ENCODE measurements at regions not wholly inside any gene's neighbourhood (a gene's known extent, or its start where the extent isn't known, plus 50 kb on each side); places are given as distances from the start of the nearest gene placed in this dataset.

GRCh38 chr21:27569091-27569490 is 602.2 kb upstream of the ADAMTS5 start:
- in situ Hi-C loops (cut with MboI): no loop called here
- Histone ChIP-seq H3K27me3 (replicated peaks; ENCODE audit: insufficient read depth) (no peaks in the 10 kb centered on the region), H3K36me3 (ENCODE audit: low read depth) (no peaks in the 10 kb centered on the region), H3K9me2 (ENCODE audit: insufficient read depth) (no peaks in the 10 kb centered on the region), H2AFZ (peak overlapping the region; percentile 46), H3K9me3 (ENCODE audit: low read depth) (no peaks in the 10 kb centered on the region), H3K4me3 (no peak overlapping the region), H3K27ac (peak overlapping the region; percentile 97), H4K20me1 (ENCODE audit: insufficient read depth) (no peaks in the 10 kb centered on the region), H3F3A (ENCODE audit: insufficient read depth) (peaks cover 55% of the 10 kb centered on the region), H3K4me2 (ENCODE audit: unreplicated experiment) (peak overlapping the region; percentile 80), H3K4me1 (ENCODE audit: insufficient read depth) (peaks cover 67% of the 10 kb centered on the region), H3K9ac (peak overlapping the region; percentile 68), H3K79me2 (ENCODE audit: insufficient read depth) (no peaks in the 10 kb centered on the region)
- DNase-seq: no peak
- no peak for TF ChIP-seq EZH2phosphoT487 (IDR thresholded peaks at IDR 0.05; ENCODE audit: insufficient read depth, low read depth)
- 94 to 98% methylated on average over 2 of the region's 2 CpGs for WGBS, 2 experiments (ENCODE audit: low coverage in 1 of 2, low lambda C conversion rate in 2 of 2, missing lambda C conversion rate in 2 of 2)

- H3K79me2 ChIP-seq (ENCODE audit: insufficient read depth): no peaks in the 10 kb centered on the region
- no peaks in the 10 kb centered on the region for H3K9me3 ChIP-seq (ENCODE audit: low read depth)
- H3K27ac ChIP-seq: no peak overlapping the region
- H3K4me3 ChIP-seq: no peak overlapping the region
- WGBS, 2 experiments (ENCODE audit: low coverage in 1 of 2, low lambda C conversion rate in 2 of 2, missing lambda C conversion rate in 2 of 2): 91 to 96% methylated on average over 1 of the region's 1 CpG
- H3K9ac ChIP-seq: no peak overlapping the region
- H3K27me3 ChIP-seq (replicated peaks; ENCODE audit: insufficient read depth): no peaks in the 10 kb centered on the region
- H3K4me1 ChIP-seq (ENCODE audit: insufficient read depth): peaks cover 53% of the 10 kb centered on the region
- no peak for TF ChIP-seq EZH2 (IDR thresholded peaks at IDR 0.05; ENCODE audit: insufficient read depth, poor library complexity, severe bottlenecking)
- TF ChIP-seq EZH2phosphoT487 (IDR thresholded peaks at IDR 0.05; ENCODE audit: insufficient read depth, low read depth): no peak
- H3F3A ChIP-seq (ENCODE audit: insufficient read depth): peaks cover 46% of the 10 kb centered on the region
- no peak for DNase-seq
- no peaks in the 10 kb centered on the region for H3K9me2 ChIP-seq (ENCODE audit: insufficient read depth)
- H3K36me3 ChIP-seq (ENCODE audit: low read depth): no peaks in the 10 kb centered on the region
- in situ Hi-C loops (cut with MboI): no loop called here
- no peak overlapping the region for H3K4me2 ChIP-seq (ENCODE audit: unreplicated experiment)
- H4K20me1 ChIP-seq (ENCODE audit: insufficient read depth): no peaks in the 10 kb centered on the region
- H2AFZ ChIP-seq: no peak overlapping the region
Measured at GRCh38 chr21:27567381-27567780, 600.5 kb upstream of the ADAMTS5 start.

GRCh38 chr21:27566521-27566920 is 599.6 kb upstream of the ADAMTS5 start:
- Histone ChIP-seq H2AFZ (0 out of 2 replicates have a peak overlapping the region, but pooled peaks have one; percentile 36), H3K4me2 (ENCODE audit: unreplicated experiment) (no peak overlapping the region), H3K4me1 (ENCODE audit: insufficient read depth) (peaks cover 44% of the 10 kb centered on the region), H3K36me3 (ENCODE audit: low read depth) (no peaks in the 10 kb centered on the region), H3K27ac (no peak overlapping the region), H3K9me3 (ENCODE audit: low read depth) (no peaks in the 10 kb centered on the region), H3K9ac (no peak overlapping the region), H4K20me1 (ENCODE audit: insufficient read depth) (no peaks in the 10 kb centered on the region), H3F3A (ENCODE audit: insufficient read depth) (peaks cover 37% of the 10 kb centered on the region), H3K9me2 (ENCODE audit: insufficient read depth) (no peaks in the 10 kb centered on the region), H3K79me2 (ENCODE audit: insufficient read depth) (no peaks in the 10 kb centered on the region), H3K4me3 (no peak overlapping the region), H3K27me3 (replicated peaks; ENCODE audit: insufficient read depth) (no peaks in the 10 kb centered on the region)
- in situ Hi-C loops (cut with MboI): no loop called here
- no peak for DNase-seq
- TF ChIP-seq EZH2phosphoT487 (IDR thresholded peaks at IDR 0.05; ENCODE audit: insufficient read depth, low read depth) (no peak), EZH2 (IDR thresholded peaks at IDR 0.05; ENCODE audit: insufficient read depth, poor library complexity, severe bottlenecking) (no peak)
- 97 to 98% methylated on average over 6 of the region's 6 CpGs for WGBS, 2 experiments (ENCODE audit: low coverage in 1 of 2, low lambda C conversion rate in 2 of 2, missing lambda C conversion rate in 2 of 2)

- in situ Hi-C loops (cut with MboI): no loop called here
- H3K27ac ChIP-seq: peak overlapping the region; percentile 3; the same call in 1 of the 2 replicates
- WGBS, 2 experiments (ENCODE audit: low coverage in 1 of 2, low lambda C conversion rate in 2 of 2, missing lambda C conversion rate in 2 of 2): 94 to 95% methylated on average over 1 of the region's 1 CpG
Measured at GRCh38 chr21:27565364-27565763, 598.5 kb upstream of the ADAMTS5 start.

More at GRCh38 chr21:27565364-27565763, 598.5 kb upstream of the ADAMTS5 start:
- Histone ChIP-seq H3K9me2 (ENCODE audit: insufficient read depth) (no peaks in the 10 kb centered on the region), H2AFZ (peak overlapping the region; percentile 36), H3K9me3 (ENCODE audit: low read depth) (no peaks in the 10 kb centered on the region), H3K36me3 (ENCODE audit: low read depth) (no peaks in the 10 kb centered on the region), H4K20me1 (ENCODE audit: insufficient read depth) (no peaks in the 10 kb centered on the region), H3K4me3 (no peak overlapping the region), H3K79me2 (ENCODE audit: insufficient read depth) (no peaks in the 10 kb centered on the region), H3F3A (ENCODE audit: insufficient read depth) (peaks cover 26% of the 10 kb centered on the region), H3K9ac (no peak overlapping the region), H3K4me1 (ENCODE audit: insufficient read depth) (peaks cover 33% of the 10 kb centered on the region), H3K27me3 (replicated peaks; ENCODE audit: insufficient read depth) (no peaks in the 10 kb centered on the region), H3K4me2 (ENCODE audit: unreplicated experiment) (no peak overlapping the region)
- DNase-seq: no peak
- TF ChIP-seq EZH2 (IDR thresholded peaks at IDR 0.05; ENCODE audit: insufficient read depth, poor library complexity, severe bottlenecking) (no peak), EZH2phosphoT487 (IDR thresholded peaks at IDR 0.05; ENCODE audit: insufficient read depth, low read depth) (no peak)

Measured in GM23248 (cell line).